ENCODE measurements at regions not wholly inside any gene's neighbourhood (a gene's known extent, or its start where the extent isn't known, plus 50 kb on each side); places are given as distances from the start of the nearest gene placed in this dataset.
"Not testable (repeated sequence)": the region's sequence is repeated elsewhere in the genome, so short reads cannot be mapped to it uniquely, and the experiment has no call there.

GRCh38 chr4:42310358-42310757 lies 86.9 kb upstream of the SHISA3 start:
- no peak overlapping the region for H3K27ac ChIP-seq
- TF ChIP-seq CTCF (conservative IDR thresholded peaks at IDR 0.05) = no peak

GRCh38 chr4:42310806-42311205 lies 86.5 kb upstream of the SHISA3 start:
- H3K27ac ChIP-seq = no peak overlapping the region
- TF ChIP-seq CTCF (conservative IDR thresholded peaks at IDR 0.05) = no peak

- no peak for TF ChIP-seq CTCF (conservative IDR thresholded peaks at IDR 0.05)
- no peak overlapping the region for H3K27ac ChIP-seq
Measured at GRCh38 chr4:42311591-42311990, 85.7 kb upstream of the SHISA3 start.

GRCh38 chr4:42313420-42313819 lies 83.9 kb upstream of the SHISA3 start:
- not testable (repeated sequence) for H3K27ac ChIP-seq

DNA sequence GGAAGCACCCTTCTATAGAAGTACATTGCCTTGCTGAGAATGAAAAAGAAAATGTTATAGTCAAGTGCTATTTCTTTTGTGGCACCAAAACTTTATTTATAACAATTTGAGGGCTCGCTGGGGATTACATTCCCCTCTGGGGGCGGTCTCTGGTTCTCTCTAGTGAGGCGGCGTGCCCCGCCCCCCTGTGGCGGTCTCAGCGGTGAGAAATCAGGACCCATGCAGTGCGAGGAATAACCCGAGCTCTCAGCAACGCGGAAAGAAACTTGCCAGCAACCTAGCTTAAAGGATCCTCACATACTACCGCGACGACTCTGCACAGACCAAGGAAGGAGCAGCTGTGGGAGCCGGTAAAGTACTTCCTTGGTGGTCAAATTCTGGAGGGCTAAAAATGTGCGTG lies 83.4 kb upstream of the SHISA3 start:
- no peak for TF ChIP-seq CTCF (conservative IDR thresholded peaks at IDR 0.05)
- H3K27ac ChIP-seq = no peak overlapping the region

GRCh38 chr4:42315231-42315630 lies 82.1 kb upstream of the SHISA3 start:
- H3K27ac ChIP-seq = no peak overlapping the region
- no peak for TF ChIP-seq CTCF (conservative IDR thresholded peaks at IDR 0.05)

DNA sequence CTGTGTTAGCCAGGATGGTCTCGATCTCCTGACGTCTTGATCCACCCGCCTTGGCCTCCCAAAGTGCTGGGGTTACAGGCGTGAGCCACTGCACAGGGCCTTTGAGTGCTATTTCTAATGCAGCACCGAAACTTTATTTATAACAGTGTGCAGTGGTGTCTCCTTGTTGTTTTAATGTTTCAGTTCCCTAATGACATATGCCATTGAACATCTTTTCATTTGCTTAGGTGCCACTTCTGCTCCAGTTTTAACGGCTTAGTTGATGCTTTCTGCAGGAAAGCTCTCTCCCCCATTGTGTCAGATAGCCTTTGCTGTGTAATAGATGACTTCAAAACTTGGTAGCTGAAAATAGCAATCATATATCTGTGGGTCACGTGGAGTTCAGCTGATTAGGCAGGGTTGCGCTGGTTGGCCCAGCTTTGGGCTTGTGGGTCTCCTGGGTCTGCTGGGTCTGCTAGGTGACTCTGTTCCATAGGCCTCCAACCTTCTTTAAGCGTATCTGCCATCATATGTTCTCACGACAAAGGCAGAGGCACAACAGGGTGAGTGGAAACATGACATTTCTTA lies 76.4 kb upstream of the SHISA3 start:
- H3K27ac ChIP-seq = no peak overlapping the region
- TF ChIP-seq CTCF (conservative IDR thresholded peaks at IDR 0.05) = no peak

DNA sequence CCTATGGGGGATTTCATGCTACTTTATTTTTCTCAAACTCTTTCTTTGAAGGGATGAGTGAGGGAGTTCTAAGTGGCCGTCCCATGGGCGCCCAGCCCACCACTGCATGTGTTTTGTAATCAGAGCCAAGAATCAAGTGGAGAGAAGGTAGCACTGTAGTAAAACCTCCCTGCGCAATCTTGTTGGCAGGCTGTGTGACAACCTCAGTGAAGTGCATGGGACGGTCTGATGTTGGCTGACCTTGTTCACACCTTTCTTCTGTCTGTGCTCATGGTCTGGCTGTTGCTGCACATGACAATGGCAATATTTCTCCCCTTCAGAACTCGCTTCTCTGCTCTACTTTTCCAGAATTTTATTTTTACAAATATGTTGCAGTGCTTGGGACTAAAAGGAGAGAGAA lies 71.2 kb upstream of the SHISA3 start:
- H3K27ac ChIP-seq = no peak overlapping the region
- TF ChIP-seq CTCF (conservative IDR thresholded peaks at IDR 0.05) = no peak
